Smooth muscle cell (in vitro differentiated cells): ENCODE measurements at regions not wholly inside any gene's neighbourhood (a gene's known extent, or its start where the extent isn't known, plus 50 kb on each side); places are given as distances from the start of the nearest gene placed in this dataset.

Source experiments
- DNase-seq: peaks from one replicate; lab custom pipeline; 2025; ENCODE audit not compliant: unreplicated experiment; lab: John Stamatoyannopoulos, UW
- H2AFZ ChIP-seq: fragments of 200-600 bp; sonication (generic); 2 replicates; pipeline ENCODE4 v1.6.0; 2016; ENCODE audit warnings: antibody characterized with exemption, low read depth, mild to moderate bottlenecking
- H3F3A ChIP-seq: fragments of 200-600 bp; sonication (generic); 2 replicates; pipeline ENCODE4 v1.6.0; 2017; ENCODE audit warnings: antibody characterized with exemption, low read depth
- H3K27ac ChIP-seq: fragments of 200-600 bp; sonication (generic); 2 replicates; pipeline ENCODE4 v1.5.1; 2016; ENCODE audit warnings: low read depth, mild to moderate bottlenecking
- H3K27me3 ChIP-seq: fragments of 200-600 bp; sonication (generic); 2 replicates; pipeline ENCODE4 v1.6.1; 2016; ENCODE audit warnings: low read depth, mild to moderate bottlenecking
- H3K36me3 ChIP-seq: fragments of 200-600 bp; sonication (generic); 2 replicates; pipeline ENCODE4 v1.5.1; 2016; ENCODE audit warnings: low read depth
- H3K4me1 ChIP-seq: fragments of 200-600 bp; sonication (generic); 2 replicates; pipeline ENCODE4 v1.5.1; 2016; ENCODE audit warnings: low read depth
- H3K4me2 ChIP-seq: fragments of 200-600 bp; sonication (generic); 2 replicates; pipeline ENCODE4 v1.6.0; 2016; ENCODE audit warnings: mild to moderate bottlenecking
- H3K4me3 ChIP-seq: fragments of 200-600 bp; sonication (generic); 2 replicates; pipeline ENCODE4 v1.5.1; 2016; ENCODE audit warnings: mild to moderate bottlenecking
- H3K79me2 ChIP-seq: fragments of 200-600 bp; sonication (generic); 2 replicates; pipeline ENCODE4 v1.6.0; 2016; ENCODE audit warnings: low read depth, mild to moderate bottlenecking
- H3K9ac ChIP-seq: fragments of 200-600 bp; sonication (generic); 2 replicates; pipeline ENCODE4 v1.6.0; 2016; ENCODE audit warnings: low read depth
- H3K9me3 ChIP-seq: fragments of 200-600 bp; sonication (generic); replicated peaks from 2 replicates; pipeline ENCODE4 v1.5.1; 2016; ENCODE audit warnings: low read depth
- H4K20me1 ChIP-seq: fragments of 200-600 bp; sonication (generic); 2 replicates; pipeline ENCODE4 v1.6.0; 2016; ENCODE audit warnings: low read depth
- CTCF ChIP-seq: fragments of 200-600 bp; sonication (generic); IDR thresholded peaks from 2 replicates; pipeline ENCODE4 v1.5.1; 2017; ENCODE audit warnings: borderline replicate concordance, mild to moderate bottlenecking, antibody characterized with exemption; ENCODE audit not compliant: insufficient read depth, poor library complexity, severe bottlenecking
- WGBS: methylation state at CpG from one replicate; pipeline ENCODE4 v1.1.7; 2016; ENCODE audit warnings: low lambda C conversion rate; 5-methylcytosine and 5-hydroxymethylcytosine counted together

GRCh38 chr3:126270145-126270811, 86.9 kb downstream of the KLF15 start:
- H2AFZ ChIP-seq: no peak overlapping the region
- no peak overlapping the region for H3K4me3 ChIP-seq
- 93% methylated on average over 9 of the region's 9 CpGs for WGBS
- H3K79me2 ChIP-seq: no peaks in the 10 kb centered on the region
- DNase-seq: no peak
- no peaks in the 10 kb centered on the region for H3K27me3 ChIP-seq
- H3K27ac ChIP-seq: no peak overlapping the region
- no peaks in the 10 kb centered on the region for H3K36me3 ChIP-seq
- no peaks in the 10 kb centered on the region for H4K20me1 ChIP-seq
- H3F3A ChIP-seq: peaks cover 7% of the 10 kb centered on the region
- H3K4me2 ChIP-seq: no peak overlapping the region
- H3K9ac ChIP-seq: no peak overlapping the region
- TF ChIP-seq CTCF: no peak
- no peaks in the 10 kb centered on the region for H3K4me1 ChIP-seq
- no peaks in the 10 kb centered on the region for H3K9me3 ChIP-seq

- Histone ChIP-seq H3F3A (peaks cover 7% of the 10 kb centered on the region), H3K36me3 (no peaks in the 10 kb centered on the region), H4K20me1 (no peaks in the 10 kb centered on the region), H3K4me1 (no peaks in the 10 kb centered on the region), H3K9ac (no peak overlapping the region), H2AFZ (no peak overlapping the region), H3K27ac (no peak overlapping the region), H3K79me2 (no peaks in the 10 kb centered on the region), H3K4me3 (no peak overlapping the region), H3K27me3 (no peaks in the 10 kb centered on the region), H3K4me2 (no peak overlapping the region), H3K9me3 (no peaks in the 10 kb centered on the region)
- WGBS: 89% methylated on average over 4 of the region's 4 CpGs
- no peak for TF ChIP-seq CTCF
- DNase-seq: no peak
These were observed 87.9 kb downstream of the KLF15 start for GRCh38 chr3:126269354-126269753.

DNA sequence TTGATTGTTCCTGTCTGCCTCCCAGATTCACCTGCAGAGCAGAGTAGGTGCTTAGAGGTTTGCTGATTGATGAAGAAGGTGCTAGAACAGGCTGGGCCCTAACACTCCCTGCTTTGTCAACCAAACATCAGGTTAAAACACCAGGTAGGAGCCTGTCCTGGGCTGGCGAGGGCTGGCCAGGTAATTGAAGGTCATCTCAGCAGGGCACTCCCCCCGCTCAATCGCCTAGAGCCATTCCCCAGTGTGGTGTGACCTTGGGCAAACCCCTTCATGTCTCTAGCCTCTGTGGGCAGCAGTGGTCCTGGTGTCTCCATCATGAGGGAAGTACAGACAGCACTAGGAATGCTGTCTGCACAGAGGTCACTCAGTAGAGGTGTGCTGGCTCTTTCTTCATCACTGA, 88.3 kb downstream of the KLF15 start:
- Histone ChIP-seq H3K4me2 (no peak overlapping the region), H3K4me3 (no peak overlapping the region), H3K4me1 (no peaks in the 10 kb centered on the region), H3K27ac (no peak overlapping the region), H4K20me1 (no peaks in the 10 kb centered on the region), H2AFZ (no peak overlapping the region), H3F3A (peaks cover 7% of the 10 kb centered on the region), H3K79me2 (no peaks in the 10 kb centered on the region), H3K9me3 (no peaks in the 10 kb centered on the region), H3K27me3 (no peaks in the 10 kb centered on the region), H3K36me3 (no peaks in the 10 kb centered on the region), H3K9ac (no peak overlapping the region)
- no peak for TF ChIP-seq CTCF
- WGBS: 72% methylated on average over 3 of the region's 3 CpGs
- DNase-seq: no peak

- no peaks in the 10 kb centered on the region for H3K27me3 ChIP-seq
- H3K4me2 ChIP-seq: peak overlapping the region; percentile 84
- H3K36me3 ChIP-seq: no peaks in the 10 kb centered on the region
- H3K4me1 ChIP-seq: no peaks in the 10 kb centered on the region
- no peaks in the 10 kb centered on the region for H3K79me2 ChIP-seq
- H3K27ac ChIP-seq: no peak overlapping the region
- TF ChIP-seq CTCF: no peak
- no peak for DNase-seq
- H3K9me3 ChIP-seq: no peaks in the 10 kb centered on the region
- no peaks in the 10 kb centered on the region for H4K20me1 ChIP-seq
- peaks cover 7% of the 10 kb centered on the region for H3F3A ChIP-seq
- H3K4me3 ChIP-seq: peak overlapping the region; percentile 52
- H3K9ac ChIP-seq: peak overlapping the region; percentile 42
- no peak overlapping the region for H2AFZ ChIP-seq
- WGBS: 76% methylated on average over 13 of the region's 15 CpGs
These were observed 87.7 kb upstream of the ALDH1L1 start for GRCh38 chr3:126267976-126268615.
